HAP-1 (cell line): ENCODE measurements at regions not wholly inside any gene's neighbourhood (a gene's known extent, or its start where the extent isn't known, plus 50 kb on each side); places are given as distances from the start of the nearest gene placed in this dataset.

ENCODE experiments used
- DNase-seq, 2 experiments: peaks; one replicate each; pipeline ENCODE4 v3.0.0-alpha.2; 2016 to 2020; ENCODE audit warnings: low spot score in 2 of 2
- H3K27me3 ChIP-seq: fragments of 250-450 bp; sonication (Bioruptor Pico); 2 replicates; pipeline ENCODE4 v1.5.1; 2020; ENCODE audit warnings: low read depth, mild to moderate bottlenecking, moderate library complexity
- H3K36me3 ChIP-seq: fragments of 250-450 bp; sonication (Bioruptor Pico); replicated peaks from 2 replicates; pipeline ENCODE4 v1.5.1; 2020; ENCODE audit warnings: mild to moderate bottlenecking
- H3K4me1 ChIP-seq: fragments of 250-450 bp; sonication (Bioruptor Pico); 2 replicates; pipeline ENCODE4 v1.5.1; 2020; ENCODE audit warnings: mild to moderate bottlenecking
- H3K4me3 ChIP-seq: fragments of 250-450 bp; sonication (Bioruptor Pico); 2 replicates; pipeline ENCODE4 v1.5.1; 2020; ENCODE audit warnings: mild to moderate bottlenecking, moderate library complexity
- H3K9me3 ChIP-seq: fragments of 250-450 bp; sonication (Bioruptor Pico); 2 replicates; pipeline ENCODE4 v1.5.1; 2020; ENCODE audit warnings: mild to moderate bottlenecking, moderate library complexity
- in situ Hi-C: fragments of 300-500 bp; cut with MboI; formaldehyde crosslinking; loops from 3 replicates; pipeline ENCODE4 v1.14.3; 2020; ENCODE audit warnings: low sequenced_read_pairs, inconsistent platforms, mixed read lengths

GRCh38 chr2:234146087-234146826 is 95.8 kb downstream of the SPP2 start:
- no peaks in the 10 kb centered on the region for H3K9me3 ChIP-seq
- no peaks in the 10 kb centered on the region for H3K4me1 ChIP-seq
- in situ Hi-C loops, result no loop called here

DNA sequence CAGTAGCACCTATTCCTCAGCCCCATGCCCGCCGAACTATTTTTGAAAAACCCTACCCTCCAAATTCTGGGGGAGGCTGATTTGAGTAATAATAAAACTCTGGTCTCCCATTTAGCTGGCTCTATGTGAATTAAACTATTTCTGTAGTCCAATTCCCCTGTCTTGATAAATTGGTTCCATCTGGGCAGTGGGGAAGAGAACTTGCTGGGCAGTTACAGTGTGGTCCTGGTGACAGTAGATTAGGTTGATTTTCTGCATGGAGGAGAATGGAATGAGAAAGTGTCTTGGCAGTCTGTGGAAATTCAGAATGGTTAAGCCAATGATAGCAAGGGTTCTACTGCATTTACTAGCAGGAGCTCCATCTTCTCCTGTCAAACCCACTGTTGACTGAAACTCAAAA is 95.0 kb downstream of the SPP2 start:
- no peak for DNase-seq
- no peak overlapping the region for H3K4me3 ChIP-seq
- H3K27me3 ChIP-seq, result no peaks in the 10 kb centered on the region; the same call in 1 of the 2 replicates
- no peaks in the 10 kb centered on the region for H3K9me3 ChIP-seq
- H3K4me1 ChIP-seq, result no peaks in the 10 kb centered on the region
- H3K36me3 ChIP-seq, result no peaks in the 10 kb centered on the region
- in situ Hi-C loops, result no loop called here

More at GRCh38 chr2:234146087-234146826, 95.8 kb downstream of the SPP2 start:
- no peaks in the 10 kb centered on the region for H3K36me3 ChIP-seq
- H3K4me3 ChIP-seq, result no peak overlapping the region
- no peak for DNase-seq
- no peaks in the 10 kb centered on the region; the same call in 1 of the 2 replicates for H3K27me3 ChIP-seq

GRCh38 chr2:234145057-234145456 is 94.6 kb downstream of the SPP2 start:
- in situ Hi-C loops, result no loop called here
- H3K27me3 ChIP-seq, result no peaks in the 10 kb centered on the region; the same call in 1 of the 2 replicates
- H3K36me3 ChIP-seq, result no peaks in the 10 kb centered on the region
- no peak overlapping the region for H3K4me3 ChIP-seq
- no peaks in the 10 kb centered on the region for H3K4me1 ChIP-seq
- H3K9me3 ChIP-seq, result no peaks in the 10 kb centered on the region
- DNase-seq, result no peak

DNA sequence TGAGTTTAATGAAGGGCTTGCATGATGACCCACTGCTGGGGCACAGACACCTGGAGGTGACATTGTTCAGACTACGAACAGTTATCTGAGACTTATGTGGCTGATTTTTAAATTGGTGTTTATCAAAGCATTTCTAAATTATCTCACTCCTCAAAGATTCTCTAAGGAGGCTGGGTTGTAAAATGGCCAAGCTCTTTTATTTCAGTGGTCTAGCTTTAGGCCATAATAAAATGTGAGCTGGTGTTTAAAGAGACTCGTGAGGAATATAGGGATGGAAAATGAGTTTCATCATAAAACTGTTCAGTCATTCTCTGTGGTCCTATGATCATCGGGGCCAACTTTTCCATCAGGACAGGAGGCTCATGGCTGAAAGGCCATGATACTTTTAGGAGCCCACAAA is 93.4 kb downstream of the SPP2 start:
- Histone ChIP-seq H3K27me3 (no peaks in the 10 kb centered on the region; the same call in 1 of the 2 replicates), H3K36me3 (no peaks in the 10 kb centered on the region), H3K4me3 (no peak overlapping the region), H3K4me1 (no peaks in the 10 kb centered on the region), H3K9me3 (no peaks in the 10 kb centered on the region)
- DNase-seq, result no peak
- in situ Hi-C loops, result no loop called here

- H3K36me3 ChIP-seq, result no peaks in the 10 kb centered on the region
- no peaks in the 10 kb centered on the region for H3K4me1 ChIP-seq
- H3K27me3 ChIP-seq, result no peaks in the 10 kb centered on the region; the same call in 1 of the 2 replicates
- no peaks in the 10 kb centered on the region for H3K9me3 ChIP-seq
- DNase-seq, result no peak
- in situ Hi-C loops, result no loop called here
- H3K4me3 ChIP-seq, result no peak overlapping the region
Measured at GRCh38 chr2:234142530-234142929, 92.0 kb downstream of the SPP2 start.

DNA sequence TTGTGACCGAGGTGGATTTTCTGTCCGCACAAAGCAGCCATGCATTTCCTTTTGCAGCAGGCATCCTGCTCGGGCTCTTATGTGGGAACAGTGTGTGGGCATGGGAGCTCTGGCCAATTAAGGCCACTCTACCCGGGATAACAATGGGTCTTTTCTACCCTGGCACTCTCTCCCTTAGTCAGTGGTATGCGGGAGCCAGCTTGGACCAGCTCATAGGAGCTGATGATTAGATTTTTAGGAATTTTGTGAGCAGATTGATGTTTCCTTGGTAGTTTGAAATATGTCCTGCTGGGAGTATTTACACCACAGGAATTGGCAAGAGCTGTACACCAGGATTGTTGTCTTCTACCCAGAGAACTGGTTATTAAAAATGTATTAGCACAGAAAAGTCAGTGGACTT is 89.3 kb downstream of the SPP2 start:
- DNase-seq, result no peak
- no peaks in the 10 kb centered on the region for H3K9me3 ChIP-seq
- in situ Hi-C loops, result loop anchor here (5.0 to 10.0 kb wide), 3 partner anchors 358 to 965 kb away; partner anchors contain the start of gene ARL4C

GRCh38 chr2:234138836-234139235 is 88.3 kb downstream of the SPP2 start:
- in situ Hi-C loops, result loop anchor here (5.0 to 10.0 kb wide), 3 partner anchors 358 to 966 kb away; partner anchors contain the start of gene ARL4C
- H3K4me1 ChIP-seq, result no peaks in the 10 kb centered on the region

More for the DNA sequence above, 89.3 kb downstream of the SPP2 start:
- Histone ChIP-seq H3K4me3 (no peak overlapping the region), H3K36me3 (no peaks in the 10 kb centered on the region), H3K4me1 (no peaks in the 10 kb centered on the region), H3K27me3 (no peaks in the 10 kb centered on the region; the same call in 1 of the 2 replicates)

DNA sequence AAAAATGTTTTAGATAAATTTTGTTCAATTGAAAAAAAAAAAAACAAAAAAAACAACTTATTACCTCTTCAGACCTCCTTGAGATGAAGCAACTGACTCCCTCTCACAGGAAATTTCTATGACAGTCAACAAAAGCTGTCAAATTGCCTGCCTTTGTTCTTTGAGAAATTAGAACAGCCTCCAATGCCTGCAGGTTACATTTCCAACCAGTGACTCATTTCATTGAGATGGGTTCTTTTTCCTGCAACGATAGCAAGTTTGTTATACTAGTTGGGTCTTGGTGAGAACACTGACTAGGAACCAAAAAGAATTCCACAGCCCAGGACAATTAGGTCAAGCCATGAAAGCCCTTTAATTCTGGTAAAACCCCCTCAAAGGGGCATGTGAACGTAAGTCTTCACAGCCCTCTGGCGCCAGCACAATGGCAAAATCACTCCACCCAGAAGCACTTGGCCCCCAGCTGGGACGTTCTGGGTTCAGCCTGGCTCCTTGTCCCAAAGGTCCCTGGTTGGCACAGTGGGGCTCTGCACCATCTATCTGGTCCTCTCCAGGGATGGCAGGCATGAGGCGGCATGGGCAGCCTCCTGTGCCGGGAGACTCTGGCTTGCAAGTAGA is 87.0 kb downstream of the SPP2 start:
- Histone ChIP-seq H3K4me3 (no peak overlapping the region), H3K36me3 (no peaks in the 10 kb centered on the region), H3K4me1 (no peaks in the 10 kb centered on the region), H3K27me3 (no peaks in the 10 kb centered on the region; the same call in 1 of the 2 replicates), H3K9me3 (no peaks in the 10 kb centered on the region)
- DNase-seq, result no peak
- in situ Hi-C loops, result loop anchor here (5.0 to 10.0 kb wide), 3 partner anchors 360 to 967 kb away; partner anchors contain the start of gene ARL4C

More at GRCh38 chr2:234138836-234139235, 88.3 kb downstream of the SPP2 start:
- DNase-seq, result no peak
- H3K9me3 ChIP-seq, result no peaks in the 10 kb centered on the region
- no peaks in the 10 kb centered on the region for H3K36me3 ChIP-seq
- no peaks in the 10 kb centered on the region; the same call in 1 of the 2 replicates for H3K27me3 ChIP-seq
- H3K4me3 ChIP-seq, result no peak overlapping the region

DNA sequence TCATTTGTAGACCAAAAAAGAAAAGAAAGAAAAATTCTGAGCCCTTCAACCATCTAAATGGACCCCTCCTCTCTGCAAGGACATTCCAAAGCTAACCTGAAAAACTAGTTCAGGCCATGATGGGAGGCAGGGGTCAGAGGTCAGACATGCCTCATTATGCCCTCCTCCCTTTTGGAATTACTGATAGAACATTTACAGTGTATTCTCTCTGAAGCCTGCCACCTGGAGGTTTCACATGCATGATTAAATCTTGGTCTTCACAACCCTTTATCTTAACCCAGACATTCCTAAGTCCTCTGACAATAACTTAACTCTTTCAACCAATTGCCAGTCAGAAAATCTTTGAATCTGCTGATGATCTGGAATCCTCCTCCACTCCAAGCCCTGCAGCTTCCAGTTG is 86.0 kb downstream of the SPP2 start:
- in situ Hi-C loops, result loop anchor here (5.0 to 10.0 kb wide), 3 partner anchors 361 to 968 kb away; partner anchors contain the start of gene ARL4C
- Histone ChIP-seq H3K4me3 (no peak overlapping the region), H3K4me1 (no peaks in the 10 kb centered on the region), H3K27me3 (peaks cover 2% of the 10 kb centered on the region; the same call in 1 of the 2 replicates), H3K9me3 (no peaks in the 10 kb centered on the region), H3K36me3 (no peaks in the 10 kb centered on the region)
- DNase-seq, result no peak

- Histone ChIP-seq H3K27me3 (0 out of 2 replicates have a peak, but pooled peaks cover 2% of the 10 kb centered on the region), H3K36me3 (no peaks in the 10 kb centered on the region), H3K4me1 (no peaks in the 10 kb centered on the region), H3K4me3 (no peak overlapping the region), H3K9me3 (no peaks in the 10 kb centered on the region)
- DNase-seq, result peak; percentile 83 to 88
- in situ Hi-C loops, result loop anchor here (5.0 to 10.0 kb wide), 3 partner anchors 362 to 969 kb away; partner anchors contain the start of gene ARL4C
Measured at GRCh38 chr2:234135750-234136221, 85.3 kb downstream of the SPP2 start.

DNA sequence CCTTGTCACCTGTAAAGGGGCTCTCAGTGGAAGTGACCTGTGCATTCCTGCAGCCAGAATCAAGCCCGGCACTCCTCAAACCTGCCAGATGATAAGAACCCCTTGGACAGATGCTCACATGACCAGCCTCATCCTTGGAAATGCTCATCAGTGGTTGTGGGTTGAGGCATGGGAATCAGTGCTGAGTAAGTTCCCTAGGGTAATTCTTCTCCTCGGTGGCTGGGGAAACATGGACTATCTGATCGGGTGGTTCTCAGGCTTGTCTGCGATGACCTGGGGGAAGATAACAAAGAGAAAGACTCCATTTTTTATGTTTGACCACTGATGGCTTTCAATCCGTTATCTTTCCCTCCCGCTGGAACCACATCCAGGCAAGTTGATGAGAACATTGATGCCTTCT is 84.0 kb downstream of the SPP2 start:
- no peak for DNase-seq
- Histone ChIP-seq H3K4me3 (no peak overlapping the region), H3K9me3 (no peaks in the 10 kb centered on the region), H3K4me1 (no peaks in the 10 kb centered on the region), H3K36me3 (no peaks in the 10 kb centered on the region), H3K27me3 (0 out of 2 replicates have a peak, but pooled peaks cover 2% of the 10 kb centered on the region)
- in situ Hi-C loops, result loop anchor here (10.0 kb wide), 2 partner anchors 410 to 970 kb away; no protein-coding TSS in a partner anchor

GRCh38 chr2:234133004-234133403 is 82.5 kb downstream of the SPP2 start:
- no peak for DNase-seq
- H3K4me1 ChIP-seq, result no peaks in the 10 kb centered on the region
- H3K4me3 ChIP-seq, result no peak overlapping the region
- H3K36me3 ChIP-seq, result no peaks in the 10 kb centered on the region
- in situ Hi-C loops, result loop anchor here (10.0 kb wide), 2 partner anchors 412 to 972 kb away; no protein-coding TSS in a partner anchor
- H3K27me3 ChIP-seq, result 0 out of 2 replicates have a peak, but pooled peaks cover 2% of the 10 kb centered on the region
- no peaks in the 10 kb centered on the region for H3K9me3 ChIP-seq

- 0 out of 2 replicates have a peak, but pooled peaks cover 2% of the 10 kb centered on the region for H3K27me3 ChIP-seq
- H3K4me3 ChIP-seq, result no peak overlapping the region
- DNase-seq, result no peak
- in situ Hi-C loops, result loop anchor here (10.0 kb wide), 2 partner anchors 414 to 974 kb away; no protein-coding TSS in a partner anchor
- H3K4me1 ChIP-seq, result no peaks in the 10 kb centered on the region
- no peaks in the 10 kb centered on the region for H3K9me3 ChIP-seq
- no peaks in the 10 kb centered on the region for H3K36me3 ChIP-seq
Measured at GRCh38 chr2:234130777-234131181, 80.3 kb downstream of the SPP2 start.
